MM.1S (cell line): ENCODE measurements at regions not wholly inside any gene's neighbourhood (a gene's known extent, or its start where the extent isn't known, plus 50 kb on each side); places are given as distances from the start of the nearest gene placed in this dataset.

Source experiments
- DNase-seq: peaks from one replicate; pipeline ENCODE4 v3.0.0-alpha.2; 2015
- H2AFZ ChIP-seq: fragments of 300-600 bp; sonication (generic); 2 replicates; pipeline ENCODE4 v1.6.0; 2016; ENCODE audit warnings: antibody characterized with exemption, low read length
- H3F3A ChIP-seq: fragments of 300-600 bp; sonication (generic); 2 replicates; pipeline ENCODE4 v1.6.1; 2016; ENCODE audit warnings: mild to moderate bottlenecking, antibody characterized with exemption, low read length, moderate library complexity, mixed read lengths; ENCODE audit not compliant: insufficient read depth
- H3K27ac ChIP-seq: fragments of 300-600 bp; sonication (generic); 2 replicates; pipeline ENCODE4 v1.5.1; 2016; ENCODE audit warnings: mild to moderate bottlenecking, low read length
- H3K27me3 ChIP-seq: fragments of 300-600 bp; sonication (generic); replicated peaks from 2 replicates; pipeline ENCODE4 v1.6.0; 2016; ENCODE audit warnings: low read length; ENCODE audit not compliant: insufficient read depth
- H3K36me3 ChIP-seq: fragments of 300-600 bp; sonication (generic); replicated peaks from 2 replicates; pipeline ENCODE4 v1.6.1; 2016; ENCODE audit warnings: mild to moderate bottlenecking, low read length, mixed read lengths; ENCODE audit not compliant: insufficient read depth
- H3K4me1 ChIP-seq: fragments of 300-600 bp; sonication (generic); 2 replicates; pipeline ENCODE4 v1.6.1; 2016; ENCODE audit warnings: low read length, mixed read lengths
- H3K4me2 ChIP-seq: fragments of 300-600 bp; sonication (generic); 2 replicates; pipeline ENCODE4 v1.6.0; 2016; ENCODE audit warnings: low read depth, low read length
- H3K4me3 ChIP-seq: fragments of 300-600 bp; sonication (generic); 2 replicates; pipeline ENCODE4 v1.5.1; 2016; ENCODE audit warnings: low read length, mixed read lengths
- H3K79me2 ChIP-seq: fragments of 300-600 bp; sonication (generic); 2 replicates; pipeline ENCODE4 v1.6.1; 2016; ENCODE audit warnings: mixed run types, low read length, mixed read lengths
- H3K9ac ChIP-seq: fragments of 300-600 bp; sonication (generic); 2 replicates; pipeline ENCODE4 v1.6.1; 2016; ENCODE audit warnings: low read length, mixed read lengths
- H3K9me2 ChIP-seq: fragments of 300-600 bp; sonication (generic); replicated peaks from 2 replicates; pipeline ENCODE4 v1.6.1; 2016; ENCODE audit warnings: mild to moderate bottlenecking, low read length, mixed read lengths; ENCODE audit not compliant: insufficient read depth
- H3K9me3 ChIP-seq: fragments of 300-600 bp; sonication (generic); replicated peaks from 2 replicates; pipeline ENCODE4 v1.6.1; 2016; ENCODE audit warnings: mild to moderate bottlenecking, low read length, mixed read lengths; ENCODE audit not compliant: insufficient read depth
- H4K20me1 ChIP-seq: fragments of 300-600 bp; sonication (generic); 2 replicates; pipeline ENCODE4 v1.6.1; 2016; ENCODE audit warnings: mild to moderate bottlenecking, low read length, moderate library complexity, mixed read lengths; ENCODE audit not compliant: insufficient read depth
- CTCF ChIP-seq: fragments of 300-600 bp; sonication (generic); IDR thresholded peaks from 2 replicates; pipeline ENCODE4 v1.5.1; 2016; ENCODE audit warnings: antibody characterized with exemption, low read length, mixed read lengths
- EZH2 ChIP-seq: fragments of 300-600 bp; sonication (generic); optimal IDR thresholded peaks from 2 replicates; pipeline ENCODE3; 2017; ENCODE audit warnings: low read depth, mild to moderate bottlenecking, antibody characterized with exemption, low read length, mixed read lengths
- EZH2phosphoT487 ChIP-seq: fragments of 300-600 bp; sonication (generic); IDR thresholded peaks from 2 replicates; pipeline ENCODE4 v1.6.1; 2018; ENCODE audit warnings: antibody characterized with exemption, low read length

DNA sequence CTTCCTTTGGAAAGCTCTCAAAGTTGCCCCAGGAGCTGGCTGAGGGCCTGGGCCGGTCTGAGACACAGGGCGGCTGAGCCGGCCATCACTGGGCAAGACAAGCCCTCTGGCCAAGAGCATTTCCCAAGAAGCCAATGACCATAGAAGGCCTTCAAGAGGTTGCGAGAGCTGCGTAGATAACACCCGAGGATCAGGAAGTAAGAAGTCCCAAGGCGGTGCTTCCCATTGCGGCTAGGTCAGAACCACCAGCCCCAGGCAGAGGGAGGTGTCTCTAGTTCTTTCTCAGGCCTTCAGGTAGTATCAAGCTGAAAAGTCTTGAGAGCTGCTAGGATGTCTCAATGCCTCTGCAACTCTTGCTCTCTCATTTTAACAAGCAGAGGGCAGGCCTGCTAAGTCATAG lies 54.0 kb upstream of the C5orf58 start:
- Histone ChIP-seq H3K9me3 (no peaks in the 10 kb centered on the region), H3K9me2 (no peaks in the 10 kb centered on the region), H3K4me1 (no peaks in the 10 kb centered on the region), H3K27me3 (no peaks in the 10 kb centered on the region), H3F3A (no peaks in the 10 kb centered on the region), H4K20me1 (no peaks in the 10 kb centered on the region), H2AFZ (no peak overlapping the region), H3K79me2 (no peaks in the 10 kb centered on the region), H3K9ac (no peak overlapping the region), H3K4me2 (no peak overlapping the region), H3K27ac (no peak overlapping the region), H3K36me3 (no peaks in the 10 kb centered on the region), H3K4me3 (no peak overlapping the region)
- no peak for TF ChIP-seq EZH2
- TF ChIP-seq EZH2phosphoT487 = no peak
- TF ChIP-seq CTCF = no peak
- no peak for DNase-seq

DNA sequence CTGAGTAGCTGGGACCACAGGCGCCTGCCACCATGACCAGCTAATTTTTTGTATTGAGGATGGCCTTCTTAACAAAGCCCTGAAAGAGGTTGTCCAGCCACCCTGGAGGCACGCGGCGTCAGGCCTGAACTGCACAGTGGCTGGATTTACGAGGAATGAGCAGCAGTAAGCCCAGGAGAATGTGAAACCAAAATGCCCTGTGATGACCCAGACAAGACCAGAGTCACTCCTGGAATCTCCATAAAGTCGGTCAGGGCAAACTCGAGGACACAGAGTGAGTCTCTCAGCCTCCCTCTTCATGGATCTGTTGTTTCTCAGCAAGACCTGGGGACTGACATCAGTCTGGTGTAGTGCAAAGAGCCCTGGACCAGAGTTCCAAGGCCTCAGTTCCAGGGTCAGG lies 53.2 kb upstream of the C5orf58 start:
- H3K27ac ChIP-seq = no peak overlapping the region
- no peaks in the 10 kb centered on the region for H3K79me2 ChIP-seq
- H3K9me2 ChIP-seq = no peaks in the 10 kb centered on the region
- H3K4me3 ChIP-seq = no peak overlapping the region
- H3K36me3 ChIP-seq = no peaks in the 10 kb centered on the region
- no peaks in the 10 kb centered on the region for H4K20me1 ChIP-seq
- H3K9ac ChIP-seq = no peak overlapping the region
- H3K27me3 ChIP-seq = no peaks in the 10 kb centered on the region
- H3K4me1 ChIP-seq = no peaks in the 10 kb centered on the region
- TF ChIP-seq EZH2 (no peak), CTCF (no peak), EZH2phosphoT487 (no peak)
- DNase-seq = no peak
- no peaks in the 10 kb centered on the region for H3F3A ChIP-seq
- no peaks in the 10 kb centered on the region for H3K9me3 ChIP-seq
- H2AFZ ChIP-seq = no peak overlapping the region
- no peak overlapping the region for H3K4me2 ChIP-seq

- H3K9ac ChIP-seq = no peak overlapping the region
- H3K4me2 ChIP-seq = no peak overlapping the region
- no peaks in the 10 kb centered on the region for H3K9me3 ChIP-seq
- H4K20me1 ChIP-seq = no peaks in the 10 kb centered on the region
- no peak overlapping the region for H3K4me3 ChIP-seq
- no peak for DNase-seq
- no peaks in the 10 kb centered on the region for H3K27me3 ChIP-seq
- H3K4me1 ChIP-seq = no peaks in the 10 kb centered on the region
- TF ChIP-seq EZH2 (no peak), EZH2phosphoT487 (no peak), CTCF (no peak)
- H3K36me3 ChIP-seq = no peaks in the 10 kb centered on the region
- no peak overlapping the region for H3K27ac ChIP-seq
- H3K9me2 ChIP-seq = no peaks in the 10 kb centered on the region
- H2AFZ ChIP-seq = no peak overlapping the region
- H3F3A ChIP-seq = no peaks in the 10 kb centered on the region
- no peaks in the 10 kb centered on the region for H3K79me2 ChIP-seq
These were observed 50.9 kb upstream of the C5orf58 start for GRCh38 chr5:170181902-170182301.

- H3K27ac ChIP-seq = no peak overlapping the region
- TF ChIP-seq CTCF = no peak
- TF ChIP-seq EZH2phosphoT487 = no peak
- TF ChIP-seq EZH2 = no peak
- no peak for DNase-seq
- no peaks in the 10 kb centered on the region for H3K9me3 ChIP-seq
- no peak overlapping the region for H3K4me2 ChIP-seq
- no peaks in the 10 kb centered on the region for H3K27me3 ChIP-seq
- H2AFZ ChIP-seq = no peak overlapping the region
- H3K36me3 ChIP-seq = no peaks in the 10 kb centered on the region
- no peaks in the 10 kb centered on the region for H3F3A ChIP-seq
- H4K20me1 ChIP-seq = no peaks in the 10 kb centered on the region
- H3K9me2 ChIP-seq = no peaks in the 10 kb centered on the region
- no peak overlapping the region for H3K4me3 ChIP-seq
- H3K9ac ChIP-seq = no peak overlapping the region
- H3K4me1 ChIP-seq = no peaks in the 10 kb centered on the region
- no peaks in the 10 kb centered on the region for H3K79me2 ChIP-seq
These were observed 50.3 kb upstream of the C5orf58 start for GRCh38 chr5:170182491-170182890.
